HG03108 (cell line): ENCODE measurements at regions not wholly inside any gene's neighbourhood (a gene's known extent, or its start where the extent isn't known, plus 50 kb on each side); places are given as distances from the start of the nearest gene placed in this dataset.

Experiments
- ATAC-seq: cut with Tn5 transposase; IDR thresholded peaks from one replicate; pipeline ENCODE4 v1.9.1; 2021; ENCODE audit warnings: moderate library complexity; ENCODE audit not compliant: unreplicated experiment

GRCh38 chr13:73721571-73721970 is 412.6 kb downstream of the KLF12 start:
- ATAC-seq, result no peak

- no peak for ATAC-seq
These were observed 413.9 kb downstream of the KLF12 start for GRCh38 chr13:73720216-73720840.

- ATAC-seq, result no peak
These were observed 416.0 kb downstream of the KLF12 start for GRCh38 chr13:73718246-73718645.

- ATAC-seq, result no peak
These were observed 416.6 kb downstream of the KLF12 start for GRCh38 chr13:73717632-73718031.

- peak; percentile 59 for ATAC-seq
These were observed 418.2 kb downstream of the KLF12 start for GRCh38 chr13:73715911-73716510.

- ATAC-seq, result peak; percentile 54
These were observed 418.9 kb downstream of the KLF12 start for GRCh38 chr13:73715114-73715910.

- no peak for ATAC-seq
These were observed 419.7 kb downstream of the KLF12 start for GRCh38 chr13:73714522-73714921.

- ATAC-seq, result peak; percentile 88
These were observed 425.7 kb downstream of the KLF12 start for GRCh38 chr13:73708393-73708985.

GRCh38 chr13:73704587-73704986 is 429.6 kb downstream of the KLF12 start:
- ATAC-seq, result no peak

GRCh38 chr13:73703606-73704005 is 430.6 kb downstream of the KLF12 start:
- ATAC-seq, result no peak

GRCh38 chr13:73702419-73703071 is 431.7 kb downstream of the KLF12 start:
- peak; percentile 58 for ATAC-seq

GRCh38 chr13:73701160-73701559 is 433.0 kb downstream of the KLF12 start:
- no peak for ATAC-seq

GRCh38 chr13:73698859-73699258 is 435.3 kb downstream of the KLF12 start:
- ATAC-seq, result no peak

GRCh38 chr13:73697166-73697565 is 437.0 kb downstream of the KLF12 start:
- ATAC-seq, result no peak

- ATAC-seq, result no peak
These were observed 437.5 kb downstream of the KLF12 start for GRCh38 chr13:73696713-73697112.

GRCh38 chr13:73696271-73696670 is 437.9 kb downstream of the KLF12 start:
- no peak for ATAC-seq

- no peak for ATAC-seq
These were observed 438.9 kb downstream of the KLF12 start for GRCh38 chr13:73695325-73695724.

- ATAC-seq, result no peak
These were observed 441.0 kb downstream of the KLF12 start for GRCh38 chr13:73693215-73693614.

- ATAC-seq, result no peak
These were observed 442.3 kb downstream of the KLF12 start for GRCh38 chr13:73691891-73692290.

- no peak for ATAC-seq
These were observed 446.3 kb downstream of the KLF12 start for GRCh38 chr13:73687929-73688328.

GRCh38 chr13:73687087-73687486 is 447.1 kb downstream of the KLF12 start:
- no peak for ATAC-seq
